Smooth muscle cell (in vitro differentiated cells): ENCODE measurements at regions not wholly inside any gene's neighbourhood (a gene's known extent, or its start where the extent isn't known, plus 50 kb on each side); places are given as distances from the start of the nearest gene placed in this dataset.
A peak's percentile ranks its signal among the peaks of the same experiment; 100 is the strongest.

Source experiments
- DNase-seq: peaks from one replicate; lab custom pipeline; 2025; ENCODE audit not compliant: unreplicated experiment; lab: John Stamatoyannopoulos, UW
- H2AFZ ChIP-seq: fragments of 200-600 bp; sonication (generic); 2 replicates; pipeline ENCODE4 v1.6.0; 2016; ENCODE audit warnings: antibody characterized with exemption, low read depth, mild to moderate bottlenecking
- H3F3A ChIP-seq: fragments of 200-600 bp; sonication (generic); 2 replicates; pipeline ENCODE4 v1.6.0; 2017; ENCODE audit warnings: antibody characterized with exemption, low read depth
- H3K27ac ChIP-seq: fragments of 200-600 bp; sonication (generic); 2 replicates; pipeline ENCODE4 v1.5.1; 2016; ENCODE audit warnings: low read depth, mild to moderate bottlenecking
- H3K27me3 ChIP-seq: fragments of 200-600 bp; sonication (generic); 2 replicates; pipeline ENCODE4 v1.6.1; 2016; ENCODE audit warnings: low read depth, mild to moderate bottlenecking
- H3K36me3 ChIP-seq: fragments of 200-600 bp; sonication (generic); 2 replicates; pipeline ENCODE4 v1.5.1; 2016; ENCODE audit warnings: low read depth
- H3K4me1 ChIP-seq: fragments of 200-600 bp; sonication (generic); 2 replicates; pipeline ENCODE4 v1.5.1; 2016; ENCODE audit warnings: low read depth
- H3K4me2 ChIP-seq: fragments of 200-600 bp; sonication (generic); 2 replicates; pipeline ENCODE4 v1.6.0; 2016; ENCODE audit warnings: mild to moderate bottlenecking
- H3K4me3 ChIP-seq: fragments of 200-600 bp; sonication (generic); 2 replicates; pipeline ENCODE4 v1.5.1; 2016; ENCODE audit warnings: mild to moderate bottlenecking
- H3K79me2 ChIP-seq: fragments of 200-600 bp; sonication (generic); 2 replicates; pipeline ENCODE4 v1.6.0; 2016; ENCODE audit warnings: low read depth, mild to moderate bottlenecking
- H3K9ac ChIP-seq: fragments of 200-600 bp; sonication (generic); 2 replicates; pipeline ENCODE4 v1.6.0; 2016; ENCODE audit warnings: low read depth
- H3K9me3 ChIP-seq: fragments of 200-600 bp; sonication (generic); replicated peaks from 2 replicates; pipeline ENCODE4 v1.5.1; 2016; ENCODE audit warnings: low read depth
- H4K20me1 ChIP-seq: fragments of 200-600 bp; sonication (generic); 2 replicates; pipeline ENCODE4 v1.6.0; 2016; ENCODE audit warnings: low read depth
- CTCF ChIP-seq: fragments of 200-600 bp; sonication (generic); IDR thresholded peaks from 2 replicates; pipeline ENCODE4 v1.5.1; 2017; ENCODE audit warnings: borderline replicate concordance, mild to moderate bottlenecking, antibody characterized with exemption; ENCODE audit not compliant: insufficient read depth, poor library complexity, severe bottlenecking
- WGBS: methylation state at CpG from one replicate; pipeline ENCODE4 v1.1.7; 2016; ENCODE audit warnings: low lambda C conversion rate; 5-methylcytosine and 5-hydroxymethylcytosine counted together

DNA sequence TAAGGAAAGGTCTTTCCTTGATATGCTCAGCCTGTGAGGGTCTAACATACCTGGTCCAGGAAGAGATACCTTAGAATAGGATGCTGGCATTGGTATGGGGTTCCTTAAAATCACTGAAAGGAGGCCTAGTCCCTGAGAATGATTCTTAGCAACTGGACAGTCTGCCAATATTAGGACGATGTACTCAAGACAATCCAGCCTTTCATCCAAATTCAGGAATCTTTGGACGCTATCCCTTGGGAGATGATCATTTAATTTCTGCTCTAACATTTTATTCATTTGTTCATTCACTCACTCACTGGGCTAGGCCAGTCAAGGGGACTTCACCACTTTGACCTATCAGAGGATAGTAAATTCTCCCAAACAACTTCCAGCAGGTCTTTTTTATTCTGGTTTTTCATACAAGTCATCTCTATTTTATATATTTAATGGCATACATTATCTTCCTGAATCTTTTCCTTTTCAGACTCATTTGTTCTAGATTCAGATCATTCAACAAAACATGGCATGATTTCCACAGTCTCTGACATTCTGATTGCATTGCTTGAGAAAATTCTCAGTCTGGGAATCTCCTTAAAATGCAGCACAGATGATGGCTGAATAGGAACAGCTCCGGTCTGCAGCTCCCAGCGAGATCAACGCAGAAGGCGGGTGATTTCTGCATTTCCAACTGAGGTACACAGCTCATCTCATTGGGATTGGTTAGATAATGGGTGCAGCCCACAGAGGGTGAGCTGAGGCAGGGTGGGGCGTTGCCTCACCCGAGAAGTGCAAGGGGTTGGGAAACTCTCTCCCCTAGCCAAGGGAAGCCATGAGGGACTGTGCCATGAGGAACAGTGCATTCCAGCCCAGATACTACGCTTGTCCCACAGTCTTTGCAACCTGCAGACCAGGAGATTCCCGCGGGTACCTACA lies 118.0 kb upstream of the PRICKLE1 start:
- no peaks in the 10 kb centered on the region for H3K9me3 ChIP-seq

GRCh38 chr12:42706321-42706720 lies 116.8 kb upstream of the PRICKLE1 start:
- Histone ChIP-seq H3K79me2 (no peaks in the 10 kb centered on the region), H2AFZ (peak overlapping the region; percentile 47), H3F3A (peaks cover 9% of the 10 kb centered on the region), H3K9me3 (no peaks in the 10 kb centered on the region), H3K36me3 (no peaks in the 10 kb centered on the region), H3K27me3 (no peaks in the 10 kb centered on the region), H3K4me2 (peak overlapping the region; percentile 35), H3K4me3 (no peak overlapping the region), H4K20me1 (no peaks in the 10 kb centered on the region), H3K4me1 (no peaks in the 10 kb centered on the region), H3K9ac (no peak overlapping the region), H3K27ac (peak overlapping the region; percentile 45)
- TF ChIP-seq CTCF = no peak
- DNase-seq = no peak
- 48% methylated on average over 1 of the region's 1 CpG for WGBS

More for the DNA sequence above, 118.0 kb upstream of the PRICKLE1 start:
- Histone ChIP-seq H3K27me3 (no peaks in the 10 kb centered on the region), H3F3A (peaks cover 9% of the 10 kb centered on the region), H3K27ac (no peak overlapping the region), H3K4me3 (no peak overlapping the region), H3K4me2 (no peak overlapping the region), H3K4me1 (no peaks in the 10 kb centered on the region), H3K36me3 (no peaks in the 10 kb centered on the region), H2AFZ (no peak overlapping the region), H4K20me1 (no peaks in the 10 kb centered on the region), H3K79me2 (no peaks in the 10 kb centered on the region), H3K9ac (no peak overlapping the region)
- 95% methylated on average over 11 of the region's 11 CpGs for WGBS
- TF ChIP-seq CTCF = no peak
- no peak for DNase-seq

DNA sequence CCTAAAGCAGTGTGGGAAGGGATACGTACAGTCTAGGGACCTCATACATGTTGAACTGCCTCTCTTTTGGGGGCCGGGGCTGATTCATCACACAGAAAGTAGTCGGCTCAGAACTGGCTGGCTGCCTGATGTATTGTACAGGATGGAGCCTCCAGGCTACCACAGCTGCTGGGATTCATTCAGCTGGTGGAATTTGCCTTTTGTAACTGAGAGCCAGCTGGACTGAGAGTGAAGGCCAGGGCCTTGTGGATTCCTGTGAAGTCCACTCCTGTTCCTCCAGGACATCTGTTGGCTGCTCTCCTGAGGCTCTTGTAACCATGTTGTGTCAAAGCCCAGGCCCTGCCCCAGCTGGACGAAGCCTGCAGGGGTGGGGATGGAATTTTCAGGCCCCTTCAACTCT lies 116.3 kb upstream of the PRICKLE1 start:
- no peaks in the 10 kb centered on the region for H3K27me3 ChIP-seq
- peak overlapping the region; percentile 47 for H2AFZ ChIP-seq
- H3K4me3 ChIP-seq = no peak overlapping the region
- peak overlapping the region; percentile 35 for H3K4me2 ChIP-seq
- peak overlapping the region; percentile 45 for H3K27ac ChIP-seq
- H3K4me1 ChIP-seq = no peaks in the 10 kb centered on the region
- 22% methylated on average over 4 of the region's 4 CpGs for WGBS
- no peaks in the 10 kb centered on the region for H3K79me2 ChIP-seq
- H3F3A ChIP-seq = peaks cover 9% of the 10 kb centered on the region
- DNase-seq = no peak
- H4K20me1 ChIP-seq = no peaks in the 10 kb centered on the region
- H3K9ac ChIP-seq = no peak overlapping the region
- TF ChIP-seq CTCF = no peak
- H3K9me3 ChIP-seq = no peaks in the 10 kb centered on the region
- no peaks in the 10 kb centered on the region for H3K36me3 ChIP-seq

GRCh38 chr12:42704810-42705401 lies 115.4 kb upstream of the PRICKLE1 start:
- Histone ChIP-seq H4K20me1 (no peaks in the 10 kb centered on the region), H2AFZ (peak overlapping the region; percentile 66), H3K4me2 (no peak overlapping the region), H3K27ac (no peak overlapping the region), H3K36me3 (no peaks in the 10 kb centered on the region), H3K4me3 (no peak overlapping the region), H3K9ac (no peak overlapping the region), H3K9me3 (no peaks in the 10 kb centered on the region), H3K27me3 (no peaks in the 10 kb centered on the region), H3K79me2 (no peaks in the 10 kb centered on the region), H3F3A (peaks cover 9% of the 10 kb centered on the region), H3K4me1 (no peaks in the 10 kb centered on the region)
- 66% methylated on average over 2 of the region's 2 CpGs for WGBS
- no peak for DNase-seq
- TF ChIP-seq CTCF = no peak
